PC-3 (cell line): ENCODE measurements at regions not wholly inside any gene's neighbourhood (a gene's known extent, or its start where the extent isn't known, plus 50 kb on each side); places are given as distances from the start of the nearest gene placed in this dataset.

Experiments used
- EZH2 ChIP-seq: fragments of 300-600 bp; sonication (generic); IDR thresholded peaks from one replicate; pipeline ENCODE4 v1.6.1; 2017; ENCODE audit warnings: antibody characterized with exemption, mild to moderate bottlenecking, low read length; ENCODE audit not compliant: unreplicated experiment
- TF ChIP-seq, protein P1 (sequence below): fragments of 300-600 bp; sonication (generic); conservative IDR thresholded peaks from 2 replicates; pipeline ENCODE4 v1.5.1; 2017; ENCODE audit warnings: antibody characterized with exemption, low read depth, mild to moderate bottlenecking, low read length

DNA sequence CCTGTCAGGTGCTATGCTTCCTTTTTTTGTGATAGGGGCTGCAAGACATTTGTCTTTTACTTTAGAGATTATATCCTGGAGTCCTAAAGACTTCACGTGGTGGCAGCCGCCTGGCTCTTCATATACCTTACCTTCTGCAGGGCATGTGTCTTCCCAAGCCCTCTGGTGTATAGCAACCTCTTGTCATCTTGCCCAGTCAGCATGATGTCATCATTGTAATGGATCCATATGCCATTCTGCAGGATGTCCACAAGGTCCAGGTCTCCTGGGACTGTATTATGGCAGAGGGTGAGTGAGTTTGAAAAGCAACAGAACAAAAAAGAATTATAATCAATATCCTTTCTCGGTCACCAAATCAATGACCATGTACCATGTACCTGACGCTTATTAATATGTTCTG, 82.2 kb upstream of the SCOC start:
- TF ChIP-seq, protein P1, sequence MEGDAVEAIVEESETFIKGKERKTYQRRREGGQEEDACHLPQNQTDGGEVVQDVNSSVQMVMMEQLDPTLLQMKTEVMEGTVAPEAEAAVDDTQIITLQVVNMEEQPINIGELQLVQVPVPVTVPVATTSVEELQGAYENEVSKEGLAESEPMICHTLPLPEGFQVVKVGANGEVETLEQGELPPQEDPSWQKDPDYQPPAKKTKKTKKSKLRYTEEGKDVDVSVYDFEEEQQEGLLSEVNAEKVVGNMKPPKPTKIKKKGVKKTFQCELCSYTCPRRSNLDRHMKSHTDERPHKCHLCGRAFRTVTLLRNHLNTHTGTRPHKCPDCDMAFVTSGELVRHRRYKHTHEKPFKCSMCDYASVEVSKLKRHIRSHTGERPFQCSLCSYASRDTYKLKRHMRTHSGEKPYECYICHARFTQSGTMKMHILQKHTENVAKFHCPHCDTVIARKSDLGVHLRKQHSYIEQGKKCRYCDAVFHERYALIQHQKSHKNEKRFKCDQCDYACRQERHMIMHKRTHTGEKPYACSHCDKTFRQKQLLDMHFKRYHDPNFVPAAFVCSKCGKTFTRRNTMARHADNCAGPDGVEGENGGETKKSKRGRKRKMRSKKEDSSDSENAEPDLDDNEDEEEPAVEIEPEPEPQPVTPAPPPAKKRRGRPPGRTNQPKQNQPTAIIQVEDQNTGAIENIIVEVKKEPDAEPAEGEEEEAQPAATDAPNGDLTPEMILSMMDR = no peak
- no peak for TF ChIP-seq EZH2
